ENCODE measurements at regions not wholly inside any gene's neighbourhood (a gene's known extent, or its start where the extent isn't known, plus 50 kb on each side); places are given as distances from the start of the nearest gene placed in this dataset.

DNA sequence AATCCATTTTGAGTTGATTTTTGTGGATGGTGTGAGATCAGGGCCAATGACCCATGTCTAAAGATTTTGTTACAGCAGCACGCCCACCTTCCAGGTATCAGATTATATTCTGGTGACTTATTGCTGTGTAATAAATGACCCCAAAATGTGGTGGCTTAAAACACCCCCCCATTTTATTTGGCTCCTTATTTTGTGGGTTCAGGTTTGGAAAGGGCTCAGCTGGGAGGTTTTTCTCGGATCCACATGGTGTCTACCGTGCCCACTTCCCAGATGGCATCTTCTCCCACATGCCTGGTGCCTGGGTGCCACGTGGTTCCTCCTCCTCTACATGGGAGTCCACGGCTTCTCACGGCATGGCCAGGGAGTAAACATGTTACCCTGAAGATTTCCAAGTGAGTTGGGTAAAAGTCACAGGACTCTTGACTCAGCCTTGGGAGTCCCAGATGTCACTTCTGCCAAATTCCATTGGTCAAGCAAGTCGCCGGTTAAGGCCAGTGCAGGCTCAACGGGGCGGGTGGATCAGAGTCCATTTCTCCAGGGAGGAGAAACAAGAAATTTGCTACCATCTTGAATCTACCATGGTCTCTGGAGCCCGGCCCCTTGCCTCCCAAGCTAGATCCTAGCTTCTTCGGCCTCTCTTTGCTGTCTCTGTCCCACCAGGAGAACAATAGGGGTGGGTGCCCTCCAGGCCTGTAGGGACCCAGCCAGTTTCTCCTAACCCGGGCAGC, 214.3 kb downstream of the KIF26A start:
- Histone ChIP-seq H3K4me1 (replicated peaks in 1 of 2; ENCODE audit: control insufficient read depth in 2 of 2, insufficient read depth in 2 of 2, low read length in 2 of 2) (peaks cover 0 to 5% of the 10 kb centered on the region in 2 experiments; a peak in 1 of 5 replicates), H3K79me2 (ENCODE audit: control insufficient read depth, insufficient read depth, low read length) (no peaks in the 10 kb centered on the region), H3K27ac (ENCODE audit: extremely low read depth, low read depth, low read length) (no peak overlapping the region), H3K4me3 (no peak overlapping the region), H3K9me3 (replicated peaks; ENCODE audit: control insufficient read depth, insufficient read depth, low read depth, low read length) (no peaks in the 10 kb centered on the region), H3K4me2 (ENCODE audit: insufficient read depth, low read length) (no peak overlapping the region), H2AFZ (ENCODE audit: low read depth, low read length) (no peak overlapping the region), H3K27me3 (ENCODE audit: control insufficient read depth in 2 of 2, insufficient read depth in 2 of 2, low read length in 2 of 2) (peaks cover 0 to 4% of the 10 kb centered on the region in 2 experiments; a peak in 2 of 5 replicates), H3K9ac (ENCODE audit: insufficient read depth in 1 of 2, low read depth in 2 of 2, low read length in 2 of 2) (no peak overlapping the region), H3K36me3 (ENCODE audit: control insufficient read depth, insufficient read depth, low read length) (no peaks in the 10 kb centered on the region), H4K20me1 (replicated peaks; ENCODE audit: control insufficient read depth, insufficient read depth, low read length) (no peaks in the 10 kb centered on the region), H3K9me1 (ENCODE audit: control insufficient read depth, insufficient read depth, low read length) (no peaks in the 10 kb centered on the region)
- WGBS (ENCODE audit: insufficient coverage, low coverage, missing lambda C conversion rate) = 3% methylated on average over 13 of the region's 13 CpGs
- no TSS peak for BruUV-seq (replicated peaks)
- DNase-seq (ENCODE audit: extremely low read depth in 1 of 4, low spot score in 3 of 4) (no peak), ATAC-seq (no peak), FAIRE-seq (no peak)
- no peak for TF ChIP-seq TCFL5 (CRISPR knock-in tag; conservative IDR thresholded peaks at IDR 0.05)
- intact Hi-C loops (cut with micrococcal nuclease) = no loop called here
- in situ Hi-C loops (cut with MboI) = no loop called here
- ChIA-PET POLR2A (no interaction called here), CTCF (ENCODE audit: low intra/inter-chr PET ratio) (no interaction called here)

DNA sequence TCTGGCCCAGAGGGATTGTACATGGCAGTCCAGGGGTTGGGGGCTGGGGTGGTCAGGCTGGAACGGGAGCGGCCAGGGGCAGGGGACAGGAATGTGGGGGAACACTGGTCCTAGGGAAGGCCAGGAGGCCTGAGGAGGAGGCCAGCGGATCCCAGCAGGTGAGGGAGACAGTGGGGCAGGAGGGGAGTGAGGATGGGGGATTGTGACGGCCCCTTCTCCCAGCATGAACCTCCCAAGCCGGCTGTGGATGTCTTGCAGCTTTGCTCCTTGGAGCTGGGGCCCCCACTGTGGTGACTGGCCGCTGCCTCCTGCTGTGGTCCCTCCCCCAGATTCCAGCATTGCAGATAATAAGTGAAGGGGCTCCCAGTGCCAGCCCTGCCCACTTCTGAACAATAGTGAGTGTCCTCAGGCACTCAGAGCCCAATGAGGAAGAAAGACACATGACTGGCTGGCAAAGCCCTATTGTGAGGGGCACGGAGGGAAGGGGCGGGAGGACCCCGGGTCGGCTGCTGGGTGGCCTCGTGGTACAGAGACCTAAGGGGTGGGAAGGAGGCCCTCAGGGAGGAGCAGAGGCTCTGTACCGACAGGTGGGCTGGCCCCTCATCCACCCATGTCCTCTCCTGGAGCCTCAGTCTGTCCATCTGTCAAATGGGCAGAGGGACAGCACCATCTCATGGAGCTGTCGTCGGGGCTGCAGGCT, 215.0 kb downstream of the KIF26A start:
- CTCF ChIA-PET (ENCODE audit: low intra/inter-chr PET ratio) = no interaction called here
- Histone ChIP-seq H3K36me3 (ENCODE audit: control insufficient read depth, insufficient read depth, low read length) (no peaks in the 10 kb centered on the region), H3K9me1 (ENCODE audit: control insufficient read depth, insufficient read depth, low read length) (no peaks in the 10 kb centered on the region), H3K9ac (ENCODE audit: insufficient read depth in 1 of 2, low read depth in 2 of 2, low read length in 2 of 2) (no peak overlapping the region), H3K4me1 (replicated peaks in 1 of 2; ENCODE audit: control insufficient read depth in 2 of 2, insufficient read depth in 2 of 2, low read length in 2 of 2) (peaks cover 0 to 5% of the 10 kb centered on the region in 2 experiments; a peak in 1 of 5 replicates), H4K20me1 (replicated peaks; ENCODE audit: control insufficient read depth, insufficient read depth, low read length) (no peaks in the 10 kb centered on the region), H3K79me2 (ENCODE audit: control insufficient read depth, insufficient read depth, low read length) (no peaks in the 10 kb centered on the region), H3K4me3 (no peak overlapping the region), H3K9me3 (replicated peaks; ENCODE audit: control insufficient read depth, insufficient read depth, low read depth, low read length) (no peaks in the 10 kb centered on the region), H3K27me3 (ENCODE audit: control insufficient read depth in 2 of 2, insufficient read depth in 2 of 2, low read length in 2 of 2) (peaks cover 0 to 11% of the 10 kb centered on the region in 2 experiments; a peak in 2 of 5 replicates), H3K27ac (ENCODE audit: extremely low read depth, low read depth, low read length) (no peak overlapping the region), H2AFZ (ENCODE audit: low read depth, low read length) (no peak overlapping the region), H3K4me2 (ENCODE audit: insufficient read depth, low read length) (no peak overlapping the region)
- ATAC-seq = no peak
- POLR2A ChIA-PET = no interaction called here
- no peak for DNase-seq (ENCODE audit: extremely low read depth in 1 of 4, low spot score in 3 of 4)
- 2% methylated on average over 6 of the region's 14 CpGs for WGBS (ENCODE audit: insufficient coverage, low coverage, missing lambda C conversion rate)
- intact Hi-C loops (cut with micrococcal nuclease) (no loop called here), in situ Hi-C loops (cut with MboI) (no loop called here)
- no peak for FAIRE-seq
- BruUV-seq (replicated peaks) = no TSS peak
- TF ChIP-seq TGIF2 (CRISPR knock-in tag; IDR thresholded peaks at IDR 0.05) = no peak
- TF ChIP-seq, protein P1, sequence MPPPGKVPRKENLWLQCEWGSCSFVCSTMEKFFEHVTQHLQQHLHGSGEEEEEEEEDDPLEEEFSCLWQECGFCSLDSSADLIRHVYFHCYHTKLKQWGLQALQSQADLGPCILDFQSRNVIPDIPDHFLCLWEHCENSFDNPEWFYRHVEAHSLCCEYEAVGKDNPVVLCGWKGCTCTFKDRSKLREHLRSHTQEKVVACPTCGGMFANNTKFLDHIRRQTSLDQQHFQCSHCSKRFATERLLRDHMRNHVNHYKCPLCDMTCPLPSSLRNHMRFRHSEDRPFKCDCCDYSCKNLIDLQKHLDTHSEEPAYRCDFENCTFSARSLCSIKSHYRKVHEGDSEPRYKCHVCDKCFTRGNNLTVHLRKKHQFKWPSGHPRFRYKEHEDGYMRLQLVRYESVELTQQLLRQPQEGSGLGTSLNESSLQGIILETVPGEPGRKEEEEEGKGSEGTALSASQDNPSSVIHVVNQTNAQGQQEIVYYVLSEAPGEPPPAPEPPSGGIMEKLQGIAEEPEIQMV (tag; conservative IDR thresholded peaks at IDR 0.05; ENCODE audit: low read depth) = no peak
- no peak for TF ChIP-seq ZNF41 (CRISPR knock-in tag; conservative IDR thresholded peaks at IDR 0.05)
- no peak for TF ChIP-seq SIX5 (IDR thresholded peaks at IDR 0.05; ENCODE audit: borderline replicate concordance in 1 of 2, insufficient read depth in 1 of 2, low read depth in 1 of 2, low read length in 2 of 2)
- TF ChIP-seq ZNF224 (CRISPR knock-in tag; IDR thresholded peaks at IDR 0.05) = no peak
- TF ChIP-seq NONO (IDR thresholded peaks at IDR 0.05; ENCODE audit: low read depth in 2 of 2, low read length in 1 of 2) = no peak
- no peak for TF ChIP-seq ERF (CRISPR knock-in tag; IDR thresholded peaks at IDR 0.05)
- TF ChIP-seq BMI1 (IDR thresholded peaks at IDR 0.05; ENCODE audit: low read length) = no peak
- TF ChIP-seq FOXJ3 (CRISPR knock-in tag; IDR thresholded peaks at IDR 0.05) = no peak
- TF ChIP-seq, protein P2, sequence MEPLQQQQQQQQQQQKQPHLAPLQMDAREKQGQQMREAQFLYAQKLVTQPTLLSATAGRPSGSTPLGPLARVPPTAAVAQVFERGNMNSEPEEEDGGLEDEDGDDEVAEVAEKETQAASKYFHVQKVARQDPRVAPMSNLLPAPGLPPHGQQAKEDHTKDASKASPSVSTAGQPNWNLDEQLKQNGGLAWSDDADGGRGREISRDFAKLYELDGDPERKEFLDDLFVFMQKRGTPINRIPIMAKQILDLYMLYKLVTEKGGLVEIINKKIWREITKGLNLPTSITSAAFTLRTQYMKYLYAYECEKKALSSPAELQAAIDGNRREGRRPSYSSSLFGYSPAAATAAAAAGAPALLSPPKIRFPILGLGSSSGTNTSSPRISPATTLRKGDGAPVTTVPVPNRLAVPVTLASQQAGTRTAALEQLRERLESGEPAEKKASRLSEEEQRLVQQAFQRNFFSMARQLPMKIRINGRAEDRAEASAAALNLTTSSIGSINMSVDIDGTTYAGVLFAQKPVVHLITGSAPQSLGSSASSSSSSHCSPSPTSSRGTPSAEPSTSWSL (CRISPR knock-in tag; IDR thresholded peaks at IDR 0.05; ENCODE audit: borderline replicate concordance) = no peak

Measured in K562 (cell line).